Neural crest cell (in vitro differentiated cells): ENCODE measurements at regions not wholly inside any gene's neighbourhood (a gene's known extent, or its start where the extent isn't known, plus 50 kb on each side); places are given as distances from the start of the nearest gene placed in this dataset.

Source experiments
- DNase-seq: peaks from one replicate; pipeline ENCODE4 v3.0.0; 2021; ENCODE audit warnings: low read depth, mixed read lengths, low spot score
- H3K27ac Mint-ChIP-seq: one replicate; pipeline ENCODE4 v1.8.0; 2021; ENCODE audit warnings: mild to moderate bottlenecking, mixed read lengths; ENCODE audit not compliant: unreplicated experiment
- H3K27me3 Mint-ChIP-seq: 2 replicates; pipeline ENCODE4 v1.8.0; 2021; ENCODE audit warnings: low read depth, mild to moderate bottlenecking, mixed read lengths
- H3K36me3 Mint-ChIP-seq: 2 replicates; pipeline ENCODE4 v1.8.0; 2021; ENCODE audit warnings: low read depth, mild to moderate bottlenecking, mixed read lengths
- H3K4me1 Mint-ChIP-seq: 2 replicates; pipeline ENCODE4 v1.8.0; 2021; ENCODE audit warnings: mixed read lengths
- H3K4me3 Mint-ChIP-seq: one replicate; pipeline ENCODE4 v1.8.0; 2021; ENCODE audit warnings: mild to moderate bottlenecking, mixed read lengths
- H3K9me3 Mint-ChIP-seq: 2 replicates; pipeline ENCODE4 v1.8.0; 2021; ENCODE audit warnings: mixed read lengths
- CTCF ChIP-seq: fragments of 200-600 bp; sonication (generic); conservative IDR thresholded peaks from 2 replicates; pipeline ENCODE4 v1.5.0; 2021; ENCODE audit warnings: antibody characterized with exemption, mild to moderate bottlenecking

DNA sequence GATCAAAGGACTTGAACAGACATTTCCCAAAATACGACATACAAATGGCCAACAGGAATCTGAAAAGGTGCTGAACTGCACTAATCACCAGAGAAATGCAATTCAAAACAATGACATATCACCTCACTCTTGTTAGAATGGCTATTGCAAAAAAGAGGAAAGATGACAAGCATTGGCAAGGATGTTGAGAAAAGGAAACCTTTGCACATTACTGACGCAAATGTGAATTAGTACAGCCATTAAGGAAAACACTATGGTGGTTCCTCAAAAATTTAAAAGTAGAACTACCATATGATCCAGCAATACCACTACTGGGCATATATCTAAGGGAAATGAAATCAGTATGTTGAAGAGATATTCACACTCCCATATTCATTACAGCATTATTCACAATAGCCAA lies 57.7 kb upstream of the ASPRV1 start:
- Mint-ChIP-seq H3K27ac (no peak overlapping the region), H3K36me3 (peaks cover 48% of the 10 kb centered on the region), H3K27me3 (no peaks in the 10 kb centered on the region), H3K9me3 (peaks cover 16% of the 10 kb centered on the region), H3K4me3 (no peak overlapping the region), H3K4me1 (no peaks in the 10 kb centered on the region)
- TF ChIP-seq CTCF: no peak
- DNase-seq: no peak

DNA sequence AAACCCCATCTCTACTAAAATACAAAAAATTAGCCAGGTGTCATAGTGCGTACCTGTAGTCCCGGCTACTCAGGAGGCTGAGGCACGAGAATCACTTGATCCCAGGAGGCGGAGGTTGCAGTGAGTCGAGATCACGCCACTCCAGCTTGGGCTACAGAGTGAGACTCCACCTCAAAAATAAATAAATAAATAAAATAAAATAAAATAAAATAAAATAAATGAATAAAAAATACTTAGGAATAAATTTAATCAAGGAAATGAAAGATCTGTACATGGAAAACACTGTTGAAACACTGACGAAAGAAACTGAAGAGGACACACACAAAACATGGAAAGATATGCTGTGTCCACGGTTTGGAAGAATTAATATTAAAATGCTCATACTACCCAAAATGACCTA lies 56.5 kb upstream of the ASPRV1 start:
- H3K36me3 Mint-ChIP-seq: peaks cover 49% of the 10 kb centered on the region

GRCh38 chr2:70014959-70015358 lies 53.5 kb upstream of the ASPRV1 start:
- DNase-seq: no peak
- Mint-ChIP-seq H3K27me3 (no peaks in the 10 kb centered on the region), H3K27ac (no peak overlapping the region), H3K4me3 (no peak overlapping the region), H3K4me1 (no peaks in the 10 kb centered on the region), H3K36me3 (peaks cover 39% of the 10 kb centered on the region), H3K9me3 (peaks cover 16% of the 10 kb centered on the region)
- no peak for TF ChIP-seq CTCF

More for the DNA sequence above, 56.5 kb upstream of the ASPRV1 start:
- DNase-seq: no peak
- Mint-ChIP-seq H3K27me3 (no peaks in the 10 kb centered on the region), H3K4me3 (no peak overlapping the region), H3K9me3 (peaks cover 16% of the 10 kb centered on the region), H3K27ac (no peak overlapping the region), H3K4me1 (no peaks in the 10 kb centered on the region)
- no peak for TF ChIP-seq CTCF

- peaks cover 5% of the 10 kb centered on the region for H3K9me3 Mint-ChIP-seq
- DNase-seq: no peak
- no peak overlapping the region for H3K4me3 Mint-ChIP-seq
- H3K4me1 Mint-ChIP-seq: no peaks in the 10 kb centered on the region
- TF ChIP-seq CTCF: no peak
- peaks cover 21% of the 10 kb centered on the region for H3K36me3 Mint-ChIP-seq
- H3K27ac Mint-ChIP-seq: no peak overlapping the region
- no peaks in the 10 kb centered on the region for H3K27me3 Mint-ChIP-seq
Measured at GRCh38 chr2:70012887-70013286, 51.5 kb upstream of the ASPRV1 start.

- no peak for TF ChIP-seq CTCF
- Mint-ChIP-seq H3K9me3 (peaks cover 2% of the 10 kb centered on the region), H3K27me3 (no peaks in the 10 kb centered on the region), H3K27ac (no peak overlapping the region), H3K36me3 (peaks cover 16% of the 10 kb centered on the region), H3K4me3 (no peak overlapping the region), H3K4me1 (no peaks in the 10 kb centered on the region)
- no peak for DNase-seq
Measured at GRCh38 chr2:70011786-70012185, 50.4 kb upstream of the ASPRV1 start.

DNA sequence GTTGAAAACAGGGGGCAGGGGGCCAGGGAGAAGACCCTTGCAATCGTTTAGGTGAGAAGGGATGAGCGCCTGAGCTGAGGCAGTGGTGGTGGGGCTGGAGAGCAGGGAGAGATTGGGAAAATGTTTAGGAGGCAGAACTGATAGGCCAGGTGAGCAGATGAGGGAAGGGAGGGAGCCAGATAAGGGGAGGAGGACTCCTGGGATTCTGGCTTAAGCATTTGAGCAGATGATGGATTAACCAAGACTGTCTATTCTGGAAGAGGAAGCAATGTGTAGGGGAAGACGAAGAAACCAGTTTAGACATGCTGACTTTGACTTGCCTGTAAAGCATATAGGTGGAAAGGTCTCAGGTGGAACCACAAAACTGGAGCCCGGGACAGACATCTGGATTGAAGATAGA lies 49.9 kb upstream of the ASPRV1 start:
- Mint-ChIP-seq H3K9me3 (peaks cover 2% of the 10 kb centered on the region), H3K4me1 (no peaks in the 10 kb centered on the region), H3K27me3 (no peaks in the 10 kb centered on the region), H3K36me3 (peaks cover 15% of the 10 kb centered on the region), H3K27ac (no peak overlapping the region), H3K4me3 (no peak overlapping the region)
- no peak for TF ChIP-seq CTCF
- DNase-seq: no peak
